ENCODE measurements at regions not wholly inside any gene's neighbourhood (a gene's known extent, or its start where the extent isn't known, plus 50 kb on each side); places are given as distances from the start of the nearest gene placed in this dataset.

DNA sequence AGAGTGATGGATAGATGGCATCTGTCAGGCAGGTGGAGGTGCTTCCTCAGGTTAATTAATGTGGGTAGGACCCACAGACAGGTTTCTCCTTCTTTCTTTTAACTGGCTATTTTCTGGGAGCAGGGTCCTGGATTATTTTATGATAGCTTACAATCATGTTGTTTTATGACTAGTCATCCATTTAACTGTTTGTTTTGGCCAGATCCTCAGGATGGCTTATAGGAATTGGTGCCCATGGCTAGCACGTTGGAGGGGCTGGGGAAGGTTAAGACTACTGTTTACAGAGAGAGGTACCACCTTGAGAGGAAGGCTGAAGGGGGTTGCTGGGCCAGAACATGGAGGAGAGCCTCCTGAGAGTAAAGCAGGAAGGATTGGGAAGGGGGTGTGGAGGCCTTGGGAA, 78.0 kb upstream of the MGAT5 start:
- WGBS (ENCODE audit: insufficient coverage, low coverage, low lambda C conversion rate, missing lambda C conversion rate) = 82% methylated on average over 1 of the region's 1 CpG
- no peaks in the 10 kb centered on the region for H3K27me3 ChIP-seq
- no peak for ATAC-seq
- TF ChIP-seq POLR2A (IDR thresholded peaks at IDR 0.05) = no peak
- TF ChIP-seq, protein P1, sequence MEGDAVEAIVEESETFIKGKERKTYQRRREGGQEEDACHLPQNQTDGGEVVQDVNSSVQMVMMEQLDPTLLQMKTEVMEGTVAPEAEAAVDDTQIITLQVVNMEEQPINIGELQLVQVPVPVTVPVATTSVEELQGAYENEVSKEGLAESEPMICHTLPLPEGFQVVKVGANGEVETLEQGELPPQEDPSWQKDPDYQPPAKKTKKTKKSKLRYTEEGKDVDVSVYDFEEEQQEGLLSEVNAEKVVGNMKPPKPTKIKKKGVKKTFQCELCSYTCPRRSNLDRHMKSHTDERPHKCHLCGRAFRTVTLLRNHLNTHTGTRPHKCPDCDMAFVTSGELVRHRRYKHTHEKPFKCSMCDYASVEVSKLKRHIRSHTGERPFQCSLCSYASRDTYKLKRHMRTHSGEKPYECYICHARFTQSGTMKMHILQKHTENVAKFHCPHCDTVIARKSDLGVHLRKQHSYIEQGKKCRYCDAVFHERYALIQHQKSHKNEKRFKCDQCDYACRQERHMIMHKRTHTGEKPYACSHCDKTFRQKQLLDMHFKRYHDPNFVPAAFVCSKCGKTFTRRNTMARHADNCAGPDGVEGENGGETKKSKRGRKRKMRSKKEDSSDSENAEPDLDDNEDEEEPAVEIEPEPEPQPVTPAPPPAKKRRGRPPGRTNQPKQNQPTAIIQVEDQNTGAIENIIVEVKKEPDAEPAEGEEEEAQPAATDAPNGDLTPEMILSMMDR (IDR thresholded peaks at IDR 0.05) = no peak
- intact Hi-C loops (cut with DNase I) = no loop called here
- no peaks in the 10 kb centered on the region for H3K4me1 ChIP-seq
- DNase-seq = no peak
- H3K36me3 ChIP-seq = no peaks in the 10 kb centered on the region
- no peak overlapping the region for H3K27ac ChIP-seq
- H3K9me3 ChIP-seq = no peaks in the 10 kb centered on the region
- no peak overlapping the region for H3K4me3 ChIP-seq

DNA sequence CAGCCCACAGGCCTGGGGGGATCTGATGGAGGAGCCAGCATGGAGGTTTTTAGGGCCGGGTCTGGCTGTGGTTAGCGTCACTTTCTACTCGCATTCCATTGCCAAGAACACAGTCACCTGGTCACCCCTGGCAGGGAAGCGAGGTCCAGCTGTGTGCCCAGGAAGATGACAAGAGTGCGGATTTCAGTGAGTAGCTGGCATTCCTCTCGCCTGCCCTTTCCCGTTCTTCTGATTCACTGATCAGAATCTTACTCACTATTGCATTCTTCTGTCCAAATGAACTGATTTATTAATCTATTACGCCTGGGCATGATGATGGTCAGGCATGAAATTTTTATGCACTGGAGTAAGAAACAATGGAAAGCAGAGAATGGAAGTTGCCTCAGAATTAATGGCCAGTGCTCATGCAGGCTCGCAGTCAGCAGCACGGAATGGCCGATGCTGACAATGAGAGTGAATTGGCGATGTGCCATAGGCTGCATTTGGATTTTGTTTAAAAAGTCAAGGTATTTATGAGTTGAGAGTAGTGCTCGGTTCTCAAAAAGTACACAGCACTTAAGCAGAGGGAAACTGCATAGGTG, 76.4 kb upstream of the MGAT5 start:
- Histone ChIP-seq H3K27ac (no peak overlapping the region), H3K27me3 (no peaks in the 10 kb centered on the region), H3K4me1 (no peaks in the 10 kb centered on the region), H3K4me3 (no peak overlapping the region), H3K9me3 (no peaks in the 10 kb centered on the region), H3K36me3 (no peaks in the 10 kb centered on the region)
- DNase-seq = no peak
- WGBS (ENCODE audit: insufficient coverage, low coverage, low lambda C conversion rate, missing lambda C conversion rate) = 87% methylated on average over 11 of the region's 13 CpGs
- no peak for ATAC-seq
- TF ChIP-seq, protein P1 (IDR thresholded peaks at IDR 0.05) = no peak
- TF ChIP-seq POLR2A (IDR thresholded peaks at IDR 0.05) = no peak
- intact Hi-C loops (cut with DNase I) = no loop called here

DNA sequence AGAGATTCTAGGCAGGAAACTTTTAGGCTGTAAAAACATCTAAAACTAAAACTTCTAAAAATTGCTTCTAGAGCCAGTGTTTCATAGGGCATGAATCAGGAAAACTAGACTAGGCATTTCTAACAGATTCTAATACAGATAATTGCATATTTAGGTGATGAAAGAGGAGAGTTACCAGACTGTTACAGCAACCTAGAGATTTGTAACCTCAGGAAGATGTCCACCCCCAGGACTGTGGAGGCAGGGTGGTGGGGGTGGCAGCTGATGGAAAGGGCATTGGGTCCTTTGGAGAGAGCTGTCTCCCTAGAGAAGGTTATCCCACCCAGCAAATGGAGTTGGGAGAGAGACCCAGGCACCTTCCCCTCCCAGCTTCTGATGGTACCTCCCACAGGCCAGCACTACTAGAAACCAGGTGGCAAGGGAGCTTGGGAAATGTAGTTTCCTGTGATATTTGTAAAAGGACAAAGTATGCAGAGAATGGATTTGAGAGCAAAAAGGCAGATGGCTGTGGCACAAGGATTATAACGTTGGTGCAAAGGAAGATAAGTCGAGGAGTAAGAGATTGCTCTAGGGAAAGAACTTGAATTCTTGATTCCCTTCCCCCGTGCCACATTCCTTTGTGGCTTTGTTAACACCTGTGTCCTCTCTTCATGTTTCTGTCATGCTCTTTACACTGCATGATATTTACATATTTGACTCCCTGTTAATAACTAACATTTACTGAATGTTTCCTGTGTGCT, 75.6 kb upstream of the MGAT5 start:
- TF ChIP-seq POLR2A (IDR thresholded peaks at IDR 0.05) = no peak
- TF ChIP-seq, protein P1 (IDR thresholded peaks at IDR 0.05) = no peak
- Histone ChIP-seq H3K27ac (no peak overlapping the region), H3K27me3 (no peaks in the 10 kb centered on the region), H3K9me3 (no peaks in the 10 kb centered on the region), H3K4me1 (no peaks in the 10 kb centered on the region), H3K36me3 (no peaks in the 10 kb centered on the region), H3K4me3 (no peak overlapping the region)
- ATAC-seq = no peak
- intact Hi-C loops (cut with DNase I) = no loop called here
- DNase-seq = no peak
- WGBS (ENCODE audit: insufficient coverage, low coverage, low lambda C conversion rate, missing lambda C conversion rate) = 73% methylated on average over 3 of the region's 3 CpGs

DNA sequence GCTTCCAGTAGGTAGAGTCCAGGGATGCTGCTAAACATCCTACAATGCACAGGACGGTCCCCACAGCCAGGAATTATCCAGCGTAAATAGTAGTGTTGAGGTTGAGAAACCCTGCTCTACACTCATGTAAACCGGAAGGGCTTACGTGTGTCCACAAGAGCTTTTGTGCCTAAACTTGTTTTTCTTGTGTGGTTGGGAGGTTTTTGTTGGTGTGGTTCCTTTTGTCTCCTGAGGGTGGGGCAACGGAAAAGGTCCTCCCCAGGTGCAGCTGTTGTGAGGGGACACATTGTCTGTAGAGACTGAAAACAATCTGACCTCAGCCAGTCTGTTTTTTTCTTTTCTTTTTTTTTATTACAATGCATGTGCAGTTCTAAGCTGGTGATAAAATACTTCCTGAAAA, 72.7 kb upstream of the MGAT5 start:
- DNase-seq (no peak), ATAC-seq (no peak)
- H3K36me3 ChIP-seq = no peaks in the 10 kb centered on the region
- H3K4me3 ChIP-seq = no peak overlapping the region
- no peak overlapping the region for H3K27ac ChIP-seq
- 58% methylated on average over 3 of the region's 5 CpGs for WGBS (ENCODE audit: insufficient coverage, low coverage, low lambda C conversion rate, missing lambda C conversion rate)
- no peaks in the 10 kb centered on the region for H3K9me3 ChIP-seq
- no peaks in the 10 kb centered on the region for H3K27me3 ChIP-seq
- TF ChIP-seq POLR2A (IDR thresholded peaks at IDR 0.05) = no peak
- TF ChIP-seq, protein P1 (IDR thresholded peaks at IDR 0.05) = no peak
- intact Hi-C loops (cut with DNase I) = no loop called here
- H3K4me1 ChIP-seq = no peaks in the 10 kb centered on the region

Data from right lobe of liver (tissue), 6 donors.